Adrenal gland (tissue), 5 donors: ENCODE measurements at regions not wholly inside any gene's neighbourhood (a gene's known extent, or its start where the extent isn't known, plus 50 kb on each side); places are given as distances from the start of the nearest gene placed in this dataset.

Experiments used
- CTCF ChIP-seq, 6 experiments: fragments of 450-650 bp in 4 of 6; fragments of 200-600 bp in 2 of 6; sonication (generic) in 1 of 6; IDR thresholded peaks; 1 replicate in 5 of 6; 2 replicates in 1 of 6; pipeline versions ENCODE4 v1.5.1 to v1.8.0; 2016 to 2021; ENCODE audit warnings: antibody characterized with exemption in 6 of 6, mild to moderate bottlenecking in 2 of 6, moderate library complexity in 1 of 6
- POLR2A ChIP-seq, 2 donors: fragments of 450-650 bp; IDR thresholded peaks; one replicate each; pipeline ENCODE4 v1.6.1; 2017; ENCODE audit warnings: antibody characterized with exemption in 2 of 2, mild to moderate bottlenecking in 2 of 2, moderate library complexity in 1 of 2
- donor health status: DM: no; HTN: no; CAD: no.

DNA sequence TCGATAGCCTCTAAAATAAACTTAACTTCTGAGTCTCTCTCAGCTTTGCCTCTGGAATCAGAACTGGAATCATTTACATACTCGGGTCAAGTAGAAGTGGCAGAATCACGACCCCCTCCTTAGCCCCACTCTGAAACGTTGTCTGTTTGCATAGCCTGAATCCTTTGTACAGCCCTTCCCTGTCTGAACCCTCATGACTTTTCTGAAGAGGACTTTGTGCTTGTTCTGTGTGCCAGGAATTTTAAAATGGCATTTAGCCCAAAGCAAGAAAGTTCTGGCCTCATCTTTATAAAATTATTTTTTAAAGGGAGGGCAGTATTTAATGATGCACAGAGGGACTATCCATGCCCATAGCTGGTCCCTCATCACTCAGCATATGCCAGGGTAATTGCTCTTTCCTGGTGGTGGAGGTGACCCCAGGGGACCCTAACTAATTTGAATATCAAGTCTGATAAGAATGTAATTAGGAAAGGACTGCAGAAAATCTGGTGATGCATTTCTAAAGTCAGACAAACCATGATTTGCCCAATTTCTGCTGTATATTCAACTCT is 342.7 kb upstream of the TNRC6C start:
- TF ChIP-seq POLR2A (IDR thresholded peaks at IDR 0.05) (no peak), CTCF (IDR thresholded peaks at IDR 0.05) (no peak)
